Fibroblast of villous mesenchyme (primary cell): ENCODE measurements at regions not wholly inside any gene's neighbourhood (a gene's known extent, or its start where the extent isn't known, plus 50 kb on each side); places are given as distances from the start of the nearest gene placed in this dataset.
A peak's percentile ranks its signal among the peaks of the same experiment; 100 is the strongest.

Experiments
- DNase-seq: peaks from one replicate; pipeline ENCODE4 v3.0.0-alpha.2; 2010; ENCODE audit warnings: low read depth
- H3K4me3 ChIP-seq: 2 replicates; pipeline ENCODE4 v1.5.1; 2011; ENCODE audit warnings: low read depth, mild to moderate bottlenecking, low read length
- CTCF ChIP-seq: IDR thresholded peaks from 2 replicates; pipeline ENCODE4 v1.5.1; 2012; ENCODE audit warnings: low read depth, mild to moderate bottlenecking, low read length; ENCODE audit not compliant: insufficient read depth

- no peak for TF ChIP-seq CTCF
- DNase-seq, result no peak
Measured at GRCh38 chr6:81158956-81159355, 593.5 kb downstream of the TENT5A start.

GRCh38 chr6:81148751-81149150, 603.7 kb downstream of the TENT5A start:
- TF ChIP-seq CTCF, result no peak
- no peak overlapping the region for H3K4me3 ChIP-seq
- no peak for DNase-seq

More at GRCh38 chr6:81158956-81159355, 593.5 kb downstream of the TENT5A start:
- H3K4me3 ChIP-seq, result no peak overlapping the region

DNA sequence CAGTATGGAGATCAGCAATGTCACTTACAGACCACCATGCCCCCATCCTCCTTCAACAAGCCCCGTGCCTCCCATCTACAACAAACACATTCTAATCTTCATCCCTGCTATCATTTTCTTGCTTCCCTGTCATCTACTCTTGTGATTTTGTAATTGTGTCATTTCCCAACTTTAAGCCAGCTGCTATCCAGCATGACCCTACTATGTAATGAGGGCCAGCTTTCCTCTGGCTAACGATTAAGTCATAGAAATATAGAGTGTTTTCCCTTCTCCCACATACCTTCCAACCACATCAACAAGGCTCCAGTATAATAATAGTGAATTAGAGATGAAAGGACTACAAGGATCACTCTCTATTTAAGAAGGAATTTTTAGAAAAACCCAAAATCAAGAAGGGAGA, 607.0 kb downstream of the TENT5A start:
- peak; percentile 51 for DNase-seq
- H3K4me3 ChIP-seq, result no peak overlapping the region
- no peak for TF ChIP-seq CTCF

DNA sequence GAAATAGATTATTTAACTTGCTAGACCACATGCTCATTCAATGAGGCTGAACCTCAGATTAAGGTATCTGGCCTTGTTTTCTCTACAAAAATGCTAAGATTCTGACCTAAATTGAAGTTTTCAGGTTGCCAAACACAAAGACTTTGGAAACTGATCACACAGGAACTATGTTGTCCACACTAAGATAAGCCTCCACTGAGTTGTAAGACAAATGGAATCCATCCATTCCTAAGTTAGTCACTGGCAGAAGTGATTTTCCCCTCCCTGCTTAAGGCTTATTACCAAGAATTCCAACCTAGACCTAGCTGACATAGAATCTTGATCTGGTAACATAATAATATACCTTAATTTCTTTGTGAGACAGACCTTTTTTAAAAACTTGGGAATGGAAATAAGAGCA, 608.1 kb downstream of the TENT5A start:
- H3K4me3 ChIP-seq, result no peak overlapping the region
- TF ChIP-seq CTCF, result no peak
- DNase-seq, result no peak

DNA sequence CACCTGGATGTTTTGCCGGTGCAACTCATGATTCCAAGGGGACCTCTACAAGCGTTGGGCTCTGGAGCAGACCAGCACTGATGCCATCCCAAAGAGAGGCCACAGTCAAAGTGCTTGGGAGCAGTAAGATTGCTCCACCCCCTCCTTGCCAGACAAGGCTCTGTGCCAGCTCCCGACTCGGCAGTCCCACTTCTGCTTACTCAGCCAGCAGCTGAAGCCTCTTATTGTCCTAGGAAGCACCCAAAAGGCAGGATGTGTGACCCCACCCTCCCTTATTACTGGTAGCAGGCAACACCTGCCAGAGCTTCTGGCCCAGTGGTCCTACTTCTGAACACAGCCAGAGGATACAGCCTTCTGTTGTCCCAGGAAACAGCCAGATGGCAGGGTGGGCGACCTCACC, 614.2 kb downstream of the TENT5A start:
- no peak for DNase-seq
- no peak overlapping the region for H3K4me3 ChIP-seq
- no peak for TF ChIP-seq CTCF

- no peak for TF ChIP-seq CTCF
- no peak for DNase-seq
- no peak overlapping the region for H3K4me3 ChIP-seq
Measured at GRCh38 chr6:81130969-81131368, 621.5 kb downstream of the TENT5A start.

- no peak for DNase-seq
Measured at GRCh38 chr6:81130061-81130460, 622.4 kb downstream of the TENT5A start.

More at GRCh38 chr6:81130061-81130460, 622.4 kb downstream of the TENT5A start:
- H3K4me3 ChIP-seq, result no peak overlapping the region
- TF ChIP-seq CTCF, result no peak
